K562 (cell line): ENCODE measurements at regions not wholly inside any gene's neighbourhood (a gene's known extent, or its start where the extent isn't known, plus 50 kb on each side); places are given as distances from the start of the nearest gene placed in this dataset.

Experiments
- ATAC-seq: fragments of 200-7000 bp; cut with Tn5 transposase; 3 replicates; pipeline ENCODE4 v1.9.1; 2020; ENCODE audit warnings: moderate library complexity
- BruUV-seq: library from RNA; stranded (reverse); fragments of 400-500 nt; replicated peaks from 2 replicates; lab custom pipeline; 2021; lab: Mats Ljungman, UMichigan
- CTCF ChIA-PET: fragments of 300-600 bp; formaldehyde crosslinking; extraction: SDS; loops from one replicate; lab custom pipeline; 2021; ENCODE audit warnings: low intra/inter-chr PET ratio; lab: Yijun Ruan, JAX
- POLR2A ChIA-PET: fragments of 300-600, 350-650 bp; sonication (Branson Sonifier 250); formaldehyde crosslinking; extraction: SDS; loops from one replicate; lab custom pipeline; 2021; ENCODE audit warnings: antibody characterized with exemption, inconsistent platforms; lab: Yijun Ruan, JAX
- DNase-seq, 4 experiments: peaks; one replicate each; pipeline versions ENCODE4 v3.0.0 to v3.0.0-alpha.2; 2011 to 2018; ENCODE audit warnings: low spot score in 3 of 4, mixed read lengths in 3 of 4; ENCODE audit errors: extremely low read depth in 1 of 4
- FAIRE-seq: peaks from 2 replicates; lab custom pipeline; 2011; peaks lifted over from hg19 to GRCh38; lab: Jason Lieb, UNC
- H2AFZ ChIP-seq: 2 replicates; pipeline ENCODE4 v1.6.0; 2011; ENCODE audit warnings: low read depth, low read length, control low read depth, inconsistent platforms
- H3K27ac ChIP-seq: fragments of 200-600 bp; 3 replicates; pipeline ENCODE4 v1.8.0; 2011; ENCODE audit warnings: low read depth, mild to moderate bottlenecking, control low read depth, inconsistent platforms, low read length, moderate library complexity, mixed read lengths; ENCODE audit errors: extremely low read depth
- H3K27me3 ChIP-seq, 2 experiments: fragments of 300-600 bp in 1 of 2; 2 replicates in 1 of 2; 3 replicates in 1 of 2; pipeline versions ENCODE4 v1.6.0 to v1.8.0; 2011; ENCODE audit warnings: inconsistent platforms in 2 of 2, low read length in 2 of 2, mild to moderate bottlenecking in 1 of 2, mixed read lengths in 1 of 2, moderate library complexity in 1 of 2; ENCODE audit not compliant: control insufficient read depth in 2 of 2, insufficient read depth in 2 of 2
- H3K36me3 ChIP-seq: fragments of 300-600 bp; 3 replicates; pipeline ENCODE4 v1.8.0; 2011; ENCODE audit warnings: mild to moderate bottlenecking, low read length, inconsistent platforms; ENCODE audit not compliant: control insufficient read depth, insufficient read depth
- H3K4me1 ChIP-seq, 2 experiments: fragments of 200-600 bp in 1 of 2; replicated peaks in 1 of 2; 2 replicates in 1 of 2; 3 replicates in 1 of 2; pipeline versions ENCODE4 v1.5.1 to v1.8.0; 2011; ENCODE audit warnings: inconsistent platforms in 2 of 2, low read length in 2 of 2, mild to moderate bottlenecking in 1 of 2, mixed read lengths in 1 of 2, moderate library complexity in 1 of 2; ENCODE audit not compliant: control insufficient read depth in 2 of 2, insufficient read depth in 2 of 2
- H3K4me2 ChIP-seq: 2 replicates; pipeline ENCODE4 v1.6.1; 2011; ENCODE audit warnings: low read length, control low read depth, inconsistent platforms, mixed read lengths; ENCODE audit not compliant: insufficient read depth
- H3K4me3 ChIP-seq: fragments of 200-600 bp; sonication (generic), shearing (Covaris generic); 2 replicates; pipeline ENCODE4 v1.5.1; 2016; ENCODE audit warnings: control low read depth, inconsistent platforms
- H3K79me2 ChIP-seq: fragments of 200-600 bp; 3 replicates; pipeline ENCODE4 v1.8.0; 2011; ENCODE audit warnings: low read length, inconsistent platforms; ENCODE audit not compliant: control insufficient read depth, insufficient read depth
- H3K9ac ChIP-seq, 2 experiments: 2 replicates each; pipeline versions ENCODE4 v1.6.0 to v1.6.1; 2011; ENCODE audit warnings: low read depth in 2 of 2, low read length in 2 of 2, control low read depth in 1 of 2, inconsistent platforms in 1 of 2, mild to moderate bottlenecking in 1 of 2, mixed read lengths in 1 of 2; ENCODE audit not compliant: insufficient read depth in 1 of 2
- H3K9me1 ChIP-seq: one replicate; pipeline ENCODE4 v1.6.0; 2011; ENCODE audit warnings: inconsistent platforms, mild to moderate bottlenecking, low read length, moderate library complexity; ENCODE audit not compliant: control insufficient read depth, insufficient read depth
- H3K9me3 ChIP-seq: replicated peaks from 2 replicates; pipeline ENCODE4 v1.5.1; 2011; ENCODE audit warnings: low read depth, low read length, inconsistent platforms; ENCODE audit not compliant: control insufficient read depth, insufficient read depth
- H4K20me1 ChIP-seq: replicated peaks from 2 replicates; pipeline ENCODE4 v1.6.1; 2011; ENCODE audit warnings: low read length, inconsistent platforms, mixed read lengths; ENCODE audit not compliant: control insufficient read depth, insufficient read depth
- CEBPB ChIP-seq: fragments of 450-650 bp; IDR thresholded peaks from 2 replicates; pipeline ENCODE4 v1.6.1; 2016; ENCODE audit warnings: missing genetic modification characterization, missing compliant biosample characterization
- CEBPG ChIP-seq, 3 experiments: fragments of 200-800 bp in 1 of 3; sonication (Bioruptor generic) in 1 of 3; sonication (generic) in 1 of 3; formaldehyde crosslinking in 1 of 3; IDR thresholded peaks in 2 of 3; conservative IDR thresholded peaks in 1 of 3; 2 replicates each; pipeline versions ENCODE4 v1.6.1 to v1.8.0; 2016 to 2022; ENCODE audit warnings: missing compliant biosample characterization in 2 of 3, missing genetic modification characterization in 2 of 3, mild to moderate bottlenecking in 1 of 3, missing genetic modification reagents in 1 of 3
- MECOM ChIP-seq: fragments of 250-450 bp; sonication (Bioruptor Pico); IDR thresholded peaks from 2 replicates; pipeline ENCODE4 v1.8.0; 2022; ENCODE audit warnings: inconsistent platforms
- PHF21A ChIP-seq: fragments of 450-650 bp; IDR thresholded peaks from 2 replicates; pipeline ENCODE4 v1.6.1; 2017; ENCODE audit warnings: low read depth, borderline replicate concordance
- ZBTB1 ChIP-seq: sonication (generic); formaldehyde crosslinking; IDR thresholded peaks from 2 replicates; pipeline ENCODE4 v1.8.1; 2023; ENCODE audit warnings: missing genetic modification reagents, low read depth, mild to moderate bottlenecking, borderline replicate concordance
- ZFP36 ChIP-seq: fragments of 150-350 bp; IDR thresholded peaks from 2 replicates; pipeline ENCODE4 v1.6.1; 2018; ENCODE audit warnings: low read length, low read depth; ENCODE audit not compliant: partially characterized antibody
- ZNF143 ChIP-seq: sonication (generic); formaldehyde crosslinking; IDR thresholded peaks from 2 replicates; pipeline ENCODE4 v1.9.0; 2022; ENCODE audit warnings: mild to moderate bottlenecking, missing genetic modification reagents
- ZNF263 ChIP-seq: sonication (generic); formaldehyde crosslinking; IDR thresholded peaks from 2 replicates; pipeline ENCODE4 v1.8.0; 2022; ENCODE audit warnings: mild to moderate bottlenecking, missing genetic modification reagents, borderline replicate concordance
- WGBS: fragments of 100-300 bp; shearing (Covaris generic); methylation state at CpG from one replicate; pipeline ENCODE4 v1.1.6; 2016; ENCODE audit warnings: low coverage, mixed read lengths; ENCODE audit not compliant: insufficient coverage; ENCODE audit errors: missing lambda C conversion rate; 5-methylcytosine and 5-hydroxymethylcytosine counted together
- in situ Hi-C: fragments of 300-500 bp; cut with MboI; formaldehyde crosslinking; loops from 4 replicates; pipeline ENCODE4 v1.15.0; 2018; ENCODE audit warnings: inconsistent platforms, mixed read lengths
- intact Hi-C: fragments of 100-400 bp; cut with micrococcal nuclease; formaldehyde crosslinking; loops from 2 replicates; pipeline ENCODE4 v1.14.2; 2022
- TF ChIP-seq, protein P1 (sequence below): fragments of 250-450 bp; sonication (Bioruptor Pico); IDR thresholded peaks from 2 replicates; pipeline ENCODE4 v1.5.1; 2021; ENCODE audit warnings: mild to moderate bottlenecking

DNA sequence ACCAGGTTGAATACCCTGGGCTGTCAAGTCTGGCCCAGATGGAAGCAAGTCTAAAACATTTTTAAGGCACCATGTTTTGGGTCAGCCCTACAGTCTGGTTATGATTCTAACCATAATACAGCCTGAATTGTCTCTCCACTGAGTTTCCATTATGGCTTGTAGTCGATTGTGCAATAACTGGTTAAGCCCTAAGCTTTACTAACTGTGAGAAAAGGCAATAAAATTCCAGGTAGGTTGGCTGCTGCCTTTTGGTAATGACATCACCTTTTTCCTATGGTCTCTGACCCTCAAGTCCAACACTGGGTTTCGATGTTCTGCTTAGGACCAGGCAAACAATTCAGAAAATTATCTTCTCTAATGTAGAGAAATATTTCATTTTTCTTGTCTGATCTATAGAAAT lies 243.3 kb downstream of the ACTL7B start:
- ChIA-PET CTCF (no interaction called here), POLR2A (no interaction called here)
- no peaks in the 10 kb centered on the region for H3K4me1 ChIP-seq
- H3K4me3 ChIP-seq: no peak overlapping the region
- no peak overlapping the region for H2AFZ ChIP-seq
- no peaks in the 10 kb centered on the region for H3K79me2 ChIP-seq
- intact Hi-C loops: no loop called here
- FAIRE-seq (no peak), ATAC-seq (no peak), DNase-seq (no peak)
- 5% methylated on average over 2 of the region's 2 CpGs for WGBS
- BruUV-seq: no TSS peak
- H3K4me2 ChIP-seq: no peak overlapping the region
- H3K36me3 ChIP-seq: no peaks in the 10 kb centered on the region
- no peaks in the 10 kb centered on the region for H3K27me3 ChIP-seq
- no peak overlapping the region for H3K9ac ChIP-seq
- no peaks in the 10 kb centered on the region for H3K9me1 ChIP-seq
- H3K9me3 ChIP-seq: no peaks in the 10 kb centered on the region
- in situ Hi-C loops: no loop called here
- H3K27ac ChIP-seq: no peak overlapping the region
- H4K20me1 ChIP-seq: no peaks in the 10 kb centered on the region
- TF ChIP-seq ZFP36 (no peak), CEBPG (CRISPR knock-in tag; IDR thresholded peaks at IDR 0.05) (no peak), CEBPG (tag; conservative IDR thresholded peaks at IDR 0.05 in 1 of 2, IDR thresholded peaks at IDR 0.05 in 1 of 2) (peak; percentile 27 to 70; a peak in 2 of 4 replicates), ZBTB1 (no peak), CEBPB (tag) (peak; percentile 77), ZNF263 (CRISPR knock-in tag) (no peak), ZNF143 (CRISPR knock-in tag) (no peak), PHF21A (no peak), MECOM (CRISPR knock-in tag) (no peak)
- TF ChIP-seq, protein P1, sequence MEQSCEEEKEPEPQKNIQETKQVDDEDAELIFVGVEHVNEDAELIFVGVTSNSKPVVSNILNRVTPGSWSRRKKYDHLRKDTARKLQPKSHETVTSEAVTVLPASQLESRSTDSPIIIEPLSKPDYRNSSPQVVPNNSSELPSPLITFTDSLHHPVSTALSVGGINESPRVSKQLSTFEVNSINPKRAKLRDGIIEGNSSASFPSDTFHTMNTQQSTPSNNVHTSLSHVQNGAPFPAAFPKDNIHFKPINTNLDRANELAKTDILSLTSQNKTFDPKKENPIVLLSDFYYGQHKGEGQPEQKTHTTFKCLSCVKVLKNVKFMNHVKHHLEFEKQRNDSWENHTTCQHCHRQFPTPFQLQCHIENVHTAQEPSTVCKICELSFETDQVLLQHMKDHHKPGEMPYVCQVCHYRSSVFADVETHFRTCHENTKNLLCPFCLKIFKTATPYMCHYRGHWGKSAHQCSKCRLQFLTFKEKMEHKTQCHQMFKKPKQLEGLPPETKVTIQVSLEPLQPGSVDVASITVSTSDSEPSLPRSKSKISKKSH (CRISPR knock-in tag): no peak
